ENCODE measurements at regions not wholly inside any gene's neighbourhood (a gene's known extent, or its start where the extent isn't known, plus 50 kb on each side); places are given as distances from the start of the nearest gene placed in this dataset.

GRCh38 chr10:10362800-10363199 is 654.9 kb upstream of the CELF2 start:
- no peak for DNase-seq (ENCODE audit: low read depth, low spot score)
- no peak overlapping the region for H3K9ac ChIP-seq (ENCODE audit: insufficient read length, low read depth)
- no peak overlapping the region for H3K4me3 ChIP-seq (ENCODE audit: insufficient read length, low read depth)
- TF ChIP-seq ZNF274 (IDR thresholded peaks at IDR 0.05; ENCODE audit: low read depth, low read length), result no peak
- TF ChIP-seq YY1 (IDR thresholded peaks at IDR 0.05; ENCODE audit: insufficient read depth, insufficient read length), result no peak
- no peak for TF ChIP-seq SUZ12 (IDR thresholded peaks at IDR 0.05; ENCODE audit: extremely low read depth, insufficient read depth, insufficient read length)
- no peaks in the 10 kb centered on the region for H3K36me3 ChIP-seq (ENCODE audit: insufficient read depth, insufficient read length, low read length)
- no peaks in the 10 kb centered on the region for H3K4me1 ChIP-seq (ENCODE audit: insufficient read depth, insufficient read length)
- H3K9me3 ChIP-seq (ENCODE audit: insufficient read depth, low read length), result no peaks in the 10 kb centered on the region
- H3K27me3 ChIP-seq (ENCODE audit: insufficient read depth, insufficient read length), result no peaks in the 10 kb centered on the region

- H3K36me3 ChIP-seq (ENCODE audit: insufficient read depth, insufficient read length, low read length), result no peaks in the 10 kb centered on the region
- H3K9ac ChIP-seq (ENCODE audit: insufficient read length, low read depth), result no peak overlapping the region
- no peaks in the 10 kb centered on the region for H3K27me3 ChIP-seq (ENCODE audit: insufficient read depth, insufficient read length)
- no peaks in the 10 kb centered on the region for H3K4me1 ChIP-seq (ENCODE audit: insufficient read depth, insufficient read length)
- DNase-seq (ENCODE audit: low read depth, low spot score), result no peak
- H3K4me3 ChIP-seq (ENCODE audit: insufficient read length, low read depth), result no peak overlapping the region
- TF ChIP-seq YY1 (IDR thresholded peaks at IDR 0.05; ENCODE audit: insufficient read depth, insufficient read length), result no peak
- no peak for TF ChIP-seq SUZ12 (IDR thresholded peaks at IDR 0.05; ENCODE audit: extremely low read depth, insufficient read depth, insufficient read length)
- TF ChIP-seq ZNF274 (IDR thresholded peaks at IDR 0.05; ENCODE audit: low read depth, low read length), result no peak
- no peaks in the 10 kb centered on the region for H3K9me3 ChIP-seq (ENCODE audit: insufficient read depth, low read length)
Measured at GRCh38 chr10:10363217-10363616, 654.5 kb upstream of the CELF2 start.

- Histone ChIP-seq H3K9me3 (ENCODE audit: insufficient read depth, low read length) (no peaks in the 10 kb centered on the region), H3K9ac (ENCODE audit: insufficient read length, low read depth) (no peak overlapping the region), H3K4me1 (ENCODE audit: insufficient read depth, insufficient read length) (no peaks in the 10 kb centered on the region), H3K36me3 (ENCODE audit: insufficient read depth, insufficient read length, low read length) (no peaks in the 10 kb centered on the region), H3K27me3 (ENCODE audit: insufficient read depth, insufficient read length) (no peaks in the 10 kb centered on the region), H3K4me3 (ENCODE audit: insufficient read length, low read depth) (no peak overlapping the region)
- no peak for DNase-seq (ENCODE audit: low read depth, low spot score)
- TF ChIP-seq SUZ12 (IDR thresholded peaks at IDR 0.05; ENCODE audit: extremely low read depth, insufficient read depth, insufficient read length) (no peak), YY1 (IDR thresholded peaks at IDR 0.05; ENCODE audit: insufficient read depth, insufficient read length) (no peak)
Measured at GRCh38 chr10:10364902-10365301, 652.8 kb upstream of the CELF2 start.

GRCh38 chr10:10365676-10366075 is 652.0 kb upstream of the CELF2 start:
- Histone ChIP-seq H3K9me3 (ENCODE audit: insufficient read depth, low read length) (no peaks in the 10 kb centered on the region), H3K4me1 (ENCODE audit: insufficient read depth, insufficient read length) (no peaks in the 10 kb centered on the region), H3K9ac (ENCODE audit: insufficient read length, low read depth) (no peak overlapping the region), H3K27me3 (ENCODE audit: insufficient read depth, insufficient read length) (no peaks in the 10 kb centered on the region), H3K4me3 (ENCODE audit: insufficient read length, low read depth) (no peak overlapping the region), H3K36me3 (ENCODE audit: insufficient read depth, insufficient read length, low read length) (no peaks in the 10 kb centered on the region)
- TF ChIP-seq YY1 (IDR thresholded peaks at IDR 0.05; ENCODE audit: insufficient read depth, insufficient read length) (no peak), SUZ12 (IDR thresholded peaks at IDR 0.05; ENCODE audit: extremely low read depth, insufficient read depth, insufficient read length) (no peak), ZNF274 (IDR thresholded peaks at IDR 0.05; ENCODE audit: low read depth, low read length) (no peak)
- no peak for DNase-seq (ENCODE audit: low read depth, low spot score)

GRCh38 chr10:10366836-10367235 is 650.8 kb upstream of the CELF2 start:
- Histone ChIP-seq H3K9me3 (ENCODE audit: insufficient read depth, low read length) (no peaks in the 10 kb centered on the region), H3K9ac (ENCODE audit: insufficient read length, low read depth) (no peak overlapping the region), H3K27me3 (ENCODE audit: insufficient read depth, insufficient read length) (no peaks in the 10 kb centered on the region), H3K36me3 (ENCODE audit: insufficient read depth, insufficient read length, low read length) (no peaks in the 10 kb centered on the region), H3K4me1 (ENCODE audit: insufficient read depth, insufficient read length) (no peaks in the 10 kb centered on the region), H3K4me3 (ENCODE audit: insufficient read length, low read depth) (no peak overlapping the region)
- no peak for DNase-seq (ENCODE audit: low read depth, low spot score)
- TF ChIP-seq YY1 (IDR thresholded peaks at IDR 0.05; ENCODE audit: insufficient read depth, insufficient read length) (no peak), ZNF274 (IDR thresholded peaks at IDR 0.05; ENCODE audit: low read depth, low read length) (no peak), SUZ12 (IDR thresholded peaks at IDR 0.05; ENCODE audit: extremely low read depth, insufficient read depth, insufficient read length) (no peak)

GRCh38 chr10:10367264-10367663 is 650.4 kb upstream of the CELF2 start:
- H3K36me3 ChIP-seq (ENCODE audit: insufficient read depth, insufficient read length, low read length), result no peaks in the 10 kb centered on the region
- no peak for TF ChIP-seq ZNF274 (IDR thresholded peaks at IDR 0.05; ENCODE audit: low read depth, low read length)
- TF ChIP-seq SUZ12 (IDR thresholded peaks at IDR 0.05; ENCODE audit: extremely low read depth, insufficient read depth, insufficient read length), result no peak
- TF ChIP-seq YY1 (IDR thresholded peaks at IDR 0.05; ENCODE audit: insufficient read depth, insufficient read length), result no peak
- H3K9ac ChIP-seq (ENCODE audit: insufficient read length, low read depth), result no peak overlapping the region
- no peaks in the 10 kb centered on the region for H3K4me1 ChIP-seq (ENCODE audit: insufficient read depth, insufficient read length)
- no peak for DNase-seq (ENCODE audit: low read depth, low spot score)
- no peaks in the 10 kb centered on the region for H3K27me3 ChIP-seq (ENCODE audit: insufficient read depth, insufficient read length)
- H3K4me3 ChIP-seq (ENCODE audit: insufficient read length, low read depth), result no peak overlapping the region
- H3K9me3 ChIP-seq (ENCODE audit: insufficient read depth, low read length), result no peaks in the 10 kb centered on the region

GRCh38 chr10:10368951-10369576 is 648.6 kb upstream of the CELF2 start:
- TF ChIP-seq SUZ12 (IDR thresholded peaks at IDR 0.05; ENCODE audit: extremely low read depth, insufficient read depth, insufficient read length), result no peak
- no peak for TF ChIP-seq YY1 (IDR thresholded peaks at IDR 0.05; ENCODE audit: insufficient read depth, insufficient read length)
- TF ChIP-seq ZNF274 (IDR thresholded peaks at IDR 0.05; ENCODE audit: low read depth, low read length), result no peak
- H3K27me3 ChIP-seq (ENCODE audit: insufficient read depth, insufficient read length), result no peaks in the 10 kb centered on the region
- no peaks in the 10 kb centered on the region for H3K4me1 ChIP-seq (ENCODE audit: insufficient read depth, insufficient read length)
- H3K4me3 ChIP-seq (ENCODE audit: insufficient read length, low read depth), result no peak overlapping the region
- no peak overlapping the region for H3K9ac ChIP-seq (ENCODE audit: insufficient read length, low read depth)
- H3K36me3 ChIP-seq (ENCODE audit: insufficient read depth, insufficient read length, low read length), result no peaks in the 10 kb centered on the region
- no peaks in the 10 kb centered on the region for H3K9me3 ChIP-seq (ENCODE audit: insufficient read depth, low read length)
- no peak for DNase-seq (ENCODE audit: low read depth, low spot score)
